ENCODE measurements at regions not wholly inside any gene's neighbourhood (a gene's known extent, or its start where the extent isn't known, plus 50 kb on each side); places are given as distances from the start of the nearest gene placed in this dataset.

GRCh38 chr4:61024610-61025009, 175.5 kb upstream of the ADGRL3 start:
- Histone ChIP-seq H2AFZ (ENCODE audit: control insufficient read depth, low read depth, low read length) (no peak overlapping the region), H3K4me3 (no peak overlapping the region), H3K27ac (ENCODE audit: control insufficient read depth, insufficient read depth) (no peak overlapping the region), H3K9ac (ENCODE audit: control insufficient read depth, insufficient read depth, low read length) (no peak overlapping the region), H3K4me1 (ENCODE audit: control insufficient read depth, insufficient read depth, low read length) (no peaks in the 10 kb centered on the region), H3K9me3 (replicated peaks; ENCODE audit: control insufficient read depth, insufficient read depth, low read length) (no peaks in the 10 kb centered on the region), H3K79me2 (ENCODE audit: control insufficient read depth, insufficient read depth, low read length) (no peaks in the 10 kb centered on the region), H3K36me3 (ENCODE audit: control insufficient read depth in 2 of 2, insufficient read depth in 2 of 2, low read length in 1 of 2) (no peaks in the 10 kb centered on the region), H4K20me1 (ENCODE audit: control insufficient read depth, insufficient read depth) (no peaks in the 10 kb centered on the region), H3K27me3 (replicated peaks in 1 of 2; ENCODE audit: control insufficient read depth in 2 of 2, insufficient read depth in 2 of 2, low read length in 1 of 2) (no peaks in the 10 kb centered on the region), H3K4me2 (ENCODE audit: control insufficient read depth, insufficient read depth) (no peak overlapping the region)
- DNase-seq (ENCODE audit: low read depth, low spot score) (no peak), ATAC-seq (no peak), FAIRE-seq (no peak)
- TF ChIP-seq JUND (IDR thresholded peaks at IDR 0.05; ENCODE audit: low read depth, low read length) (no peak), TCF3 (IDR thresholded peaks at IDR 0.05; ENCODE audit: borderline replicate concordance, insufficient read depth, low read depth, low read length) (no peak), TARDBP (IDR thresholded peaks at IDR 0.05; ENCODE audit: borderline replicate concordance) (no peak), ZBTB40 (IDR thresholded peaks at IDR 0.05; ENCODE audit: borderline replicate concordance) (no peak), HCFC1 (IDR thresholded peaks at IDR 0.05; ENCODE audit: low read length) (no peak)
- no TSS peak for BruUV-seq (replicated peaks)
- WGBS (ENCODE audit: insufficient coverage, insufficient replicate concordance, low lambda C conversion rate, missing lambda C conversion rate) = 37% methylated on average over 2 of the region's 2 CpGs
- intact Hi-C loops (cut with micrococcal nuclease; ENCODE audit: unreplicated experiment) (no loop called here), in situ Hi-C loops (cut with MboI) (no loop called here)
- ChIA-PET SMC1A (ENCODE audit: uncharacterized antibody, unreplicated experiment) (no interaction called here), POLR2A (no interaction called here), CTCF (no interaction called here), RAD21 (ENCODE audit: unreplicated experiment) (no interaction called here)

GRCh38 chr4:61027939-61028338, 172.2 kb upstream of the ADGRL3 start:
- H3K27me3 ChIP-seq (replicated peaks in 1 of 2; ENCODE audit: control insufficient read depth in 2 of 2, insufficient read depth in 2 of 2, low read length in 1 of 2) = no peaks in the 10 kb centered on the region
- POLR2A ChIA-PET = no interaction called here
- no peaks in the 10 kb centered on the region for H3K79me2 ChIP-seq (ENCODE audit: control insufficient read depth, insufficient read depth, low read length)
- H3K4me3 ChIP-seq = no peak overlapping the region
- no peak overlapping the region for H3K4me2 ChIP-seq (ENCODE audit: control insufficient read depth, insufficient read depth)
- RAD21 ChIA-PET (ENCODE audit: unreplicated experiment) = no interaction called here
- FAIRE-seq (no peak), ATAC-seq (no peak), DNase-seq (ENCODE audit: low read depth, low spot score) (no peak)
- CTCF ChIA-PET = no interaction called here
- no peaks in the 10 kb centered on the region for H3K9me3 ChIP-seq (replicated peaks; ENCODE audit: control insufficient read depth, insufficient read depth, low read length)
- intact Hi-C loops (cut with micrococcal nuclease; ENCODE audit: unreplicated experiment) (no loop called here), in situ Hi-C loops (cut with MboI) (no loop called here)
- no peak overlapping the region for H3K9ac ChIP-seq (ENCODE audit: control insufficient read depth, insufficient read depth, low read length)
- no peaks in the 10 kb centered on the region for H4K20me1 ChIP-seq (ENCODE audit: control insufficient read depth, insufficient read depth)
- no peak overlapping the region for H3K27ac ChIP-seq (ENCODE audit: control insufficient read depth, insufficient read depth)
- no peaks in the 10 kb centered on the region for H3K4me1 ChIP-seq (ENCODE audit: control insufficient read depth, insufficient read depth, low read length)
- H3K36me3 ChIP-seq (ENCODE audit: control insufficient read depth in 2 of 2, insufficient read depth in 2 of 2, low read length in 1 of 2) = no peaks in the 10 kb centered on the region
- H2AFZ ChIP-seq (ENCODE audit: control insufficient read depth, low read depth, low read length) = no peak overlapping the region
- no TSS peak for BruUV-seq (replicated peaks)
- SMC1A ChIA-PET (ENCODE audit: uncharacterized antibody, unreplicated experiment) = no interaction called here
- no peak for TF ChIP-seq KLF5 (IDR thresholded peaks at IDR 0.05; ENCODE audit: partially characterized antibody)
- no peak for TF ChIP-seq STAT1 (conservative IDR thresholded peaks at IDR 0.05)
- TF ChIP-seq CHD4 (IDR thresholded peaks at IDR 0.05) = no peak
- no peak for TF ChIP-seq IRF5 (IDR thresholded peaks at IDR 0.05; ENCODE audit: borderline replicate concordance)
- TF ChIP-seq RBBP5 (conservative IDR thresholded peaks at IDR 0.05) = no peak
- no peak for TF ChIP-seq RAD51 (IDR thresholded peaks at IDR 0.05)
- no peak for TF ChIP-seq ATF7 (IDR thresholded peaks at IDR 0.05; ENCODE audit: low read depth)
- TF ChIP-seq NR2F1 (conservative IDR thresholded peaks at IDR 0.05) = no peak
- no peak for TF ChIP-seq ASH2L (IDR thresholded peaks at IDR 0.05; ENCODE audit: borderline replicate concordance, low read depth)
- no peak for TF ChIP-seq SPI1 (IDR thresholded peaks at IDR 0.05; ENCODE audit: borderline replicate concordance, insufficient read depth, low read depth, low read length)
- TF ChIP-seq CREM (IDR thresholded peaks at IDR 0.05; ENCODE audit: low read depth) = no peak
- no peak for TF ChIP-seq TCF7 (IDR thresholded peaks at IDR 0.05; ENCODE audit: borderline replicate concordance)
- TF ChIP-seq CBX5 (IDR thresholded peaks at IDR 0.05; ENCODE audit: low read depth) = no peak

Data from GM12878 (cell line).